ENCODE measurements at regions not wholly inside any gene's neighbourhood (a gene's known extent, or its start where the extent isn't known, plus 50 kb on each side); places are given as distances from the start of the nearest gene placed in this dataset.
A peak's percentile ranks its signal among the peaks of the same experiment; 100 is the strongest.

DNA sequence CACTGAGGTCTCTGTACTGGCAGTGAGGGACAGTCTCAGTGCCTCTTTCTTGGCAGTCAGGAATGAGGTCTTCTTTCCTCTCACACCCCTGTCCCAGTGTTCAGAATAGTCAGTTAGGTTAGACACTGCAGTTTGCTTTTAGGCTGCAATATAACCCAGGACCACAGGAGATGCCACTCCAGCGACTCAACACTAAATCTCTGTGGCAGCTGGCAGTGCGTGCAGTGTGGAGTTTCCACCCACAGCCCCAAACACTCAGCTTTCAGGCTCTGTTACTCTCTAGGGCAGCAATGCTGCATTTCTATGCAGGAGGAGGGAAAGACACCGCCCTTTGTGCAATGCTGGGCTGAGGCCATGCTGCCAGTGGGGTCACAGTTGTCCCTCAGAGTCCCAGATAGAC is 150.2 kb upstream of the SUCLG2 start:
- in situ Hi-C loops (cut with HindIII; ENCODE audit: low pct_ligation_motif_present, low pct_unique_long_range_greater_than_20kb, low sequenced_read_pairs) = no loop called here
- DNase-seq = no peak

DNA sequence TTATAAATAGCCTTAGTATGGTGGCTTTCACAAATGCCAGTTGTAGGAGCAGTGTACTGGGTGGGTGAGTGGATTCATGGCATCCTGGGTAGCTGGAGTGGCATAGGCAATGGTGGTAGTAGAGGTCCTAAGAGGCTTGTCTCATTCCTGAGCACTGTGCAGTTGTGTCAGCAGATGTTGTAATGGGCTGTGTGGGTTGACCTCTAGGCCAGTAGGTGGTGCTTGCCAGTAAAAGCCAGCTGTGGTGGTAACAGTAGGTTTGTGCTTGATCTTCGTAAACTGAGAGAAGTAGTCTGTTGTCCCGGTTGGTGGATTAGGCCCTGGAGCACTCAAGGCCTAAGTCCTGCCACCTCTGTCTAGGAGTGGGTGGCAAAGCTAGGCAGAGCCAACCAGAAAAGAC is 149.7 kb upstream of the SUCLG2 start:
- DNase-seq = no peak
- in situ Hi-C loops (cut with HindIII; ENCODE audit: low pct_ligation_motif_present, low pct_unique_long_range_greater_than_20kb, low sequenced_read_pairs) = no loop called here

DNA sequence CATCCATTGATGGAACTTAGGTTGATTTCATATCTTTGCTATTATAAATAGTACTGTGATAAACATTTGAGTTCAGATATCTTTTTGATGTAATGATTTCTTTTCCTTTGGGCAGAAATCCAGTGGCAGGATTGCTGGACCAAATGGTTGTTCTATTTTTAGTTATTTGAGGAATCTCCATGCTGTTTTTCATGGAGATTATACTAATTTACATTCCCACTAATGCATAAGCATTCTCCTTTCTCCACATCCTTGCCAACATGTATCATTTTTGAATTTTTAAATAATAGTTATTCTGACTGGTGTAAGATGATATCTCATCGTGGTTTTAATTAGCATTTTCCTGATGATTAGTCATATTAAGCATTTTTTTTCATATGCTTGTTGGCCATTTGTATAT is 144.0 kb upstream of the SUCLG2 start:
- in situ Hi-C loops (cut with HindIII; ENCODE audit: low pct_ligation_motif_present, low pct_unique_long_range_greater_than_20kb, low sequenced_read_pairs) = no loop called here
- no peak for DNase-seq

DNA sequence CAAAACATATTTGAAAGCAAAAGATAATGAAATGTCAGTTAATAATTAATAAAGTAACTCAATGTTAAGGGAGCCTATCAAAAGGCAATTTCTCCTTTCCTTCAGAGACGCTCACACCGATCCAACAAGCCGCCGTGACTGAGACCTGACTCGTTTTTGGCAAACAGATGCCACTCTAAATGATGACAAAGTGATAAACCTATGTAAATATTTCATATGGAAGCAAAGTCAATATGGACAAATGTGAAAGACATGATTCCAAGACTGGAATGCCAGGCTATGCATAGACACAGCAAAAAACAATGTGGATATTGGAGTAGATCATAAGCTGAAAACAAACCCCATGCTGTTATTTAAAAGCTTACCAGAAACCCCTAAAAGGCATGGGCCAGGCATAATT is 137.2 kb upstream of the SUCLG2 start:
- DNase-seq = no peak
- in situ Hi-C loops (cut with HindIII; ENCODE audit: low pct_ligation_motif_present, low pct_unique_long_range_greater_than_20kb, low sequenced_read_pairs) = no loop called here

DNA sequence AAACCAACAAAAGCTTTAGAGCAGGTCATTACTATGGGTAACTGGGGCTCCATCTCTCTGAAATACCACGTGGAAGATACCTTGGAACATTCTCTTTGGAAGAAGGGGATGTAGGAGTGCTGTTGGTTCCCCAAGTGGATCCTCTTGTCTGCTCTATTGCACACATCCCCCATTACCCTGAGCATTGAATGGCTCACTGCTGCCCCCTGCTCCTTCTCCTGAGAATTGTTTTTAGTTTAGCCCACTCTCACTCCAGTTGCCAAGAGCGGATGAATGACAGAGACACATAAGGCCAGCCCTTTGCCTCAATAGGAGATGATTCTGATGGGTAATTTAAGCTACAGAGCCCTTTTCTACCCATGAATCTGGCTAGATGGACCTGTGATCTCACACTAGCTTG is 135.6 kb upstream of the SUCLG2 start:
- DNase-seq = peak; percentile 49
- in situ Hi-C loops (cut with HindIII; ENCODE audit: low pct_ligation_motif_present, low pct_unique_long_range_greater_than_20kb, low sequenced_read_pairs) = no loop called here

DNA sequence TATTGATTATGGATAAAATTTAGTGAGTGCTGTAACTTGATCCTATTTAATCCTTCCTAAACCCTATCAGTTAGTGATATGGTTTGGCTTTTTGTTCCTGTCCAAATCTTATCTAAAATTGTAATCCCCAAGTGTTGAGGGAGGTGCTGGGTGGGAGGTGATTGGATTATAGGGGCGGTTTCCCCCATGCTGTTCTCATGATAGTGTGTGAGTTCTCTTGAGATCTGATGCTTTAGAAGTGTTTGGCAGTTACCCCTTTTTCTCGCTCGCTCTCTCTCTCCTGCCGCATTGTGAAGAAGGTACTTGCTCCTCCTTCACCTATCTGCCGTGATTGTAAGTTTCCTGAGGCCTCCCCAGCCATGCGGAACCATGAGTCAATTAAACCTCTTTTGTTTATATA is 134.0 kb upstream of the SUCLG2 start:
- no peak for DNase-seq
- in situ Hi-C loops (cut with HindIII; ENCODE audit: low pct_ligation_motif_present, low pct_unique_long_range_greater_than_20kb, low sequenced_read_pairs) = no loop called here

GRCh38 chr3:67783281-67784250 is 129.2 kb upstream of the SUCLG2 start:
- DNase-seq = no peak

GRCh38 chr3:67781871-67782270 is 127.5 kb upstream of the SUCLG2 start:
- in situ Hi-C loops (cut with HindIII; ENCODE audit: low pct_ligation_motif_present, low pct_unique_long_range_greater_than_20kb, low sequenced_read_pairs) = no loop called here
- no peak for DNase-seq

More at GRCh38 chr3:67783281-67784250, 129.2 kb upstream of the SUCLG2 start:
- in situ Hi-C loops (cut with HindIII; ENCODE audit: low pct_ligation_motif_present, low pct_unique_long_range_greater_than_20kb, low sequenced_read_pairs) = no loop called here

DNA sequence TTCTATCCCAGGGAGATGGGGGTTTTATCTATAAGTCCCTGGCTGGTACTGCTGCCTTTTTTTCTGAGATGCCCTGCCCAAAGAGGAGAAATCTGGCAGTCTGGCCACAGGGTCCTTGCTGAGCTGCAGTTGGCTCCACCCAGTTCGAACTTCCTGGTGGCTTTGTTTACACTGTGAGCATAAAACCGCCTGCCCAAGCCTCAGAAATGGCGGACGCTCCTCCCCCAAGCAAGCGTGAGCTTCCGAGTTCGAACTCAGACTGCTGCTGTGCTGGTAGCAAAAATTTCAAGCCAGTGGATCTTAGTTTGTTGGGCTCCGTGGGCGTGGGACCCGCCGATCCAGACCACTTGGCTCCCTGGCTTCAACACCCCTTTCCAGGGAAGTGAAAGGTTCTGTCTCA is 126.8 kb upstream of the SUCLG2 start:
- in situ Hi-C loops (cut with HindIII; ENCODE audit: low pct_ligation_motif_present, low pct_unique_long_range_greater_than_20kb, low sequenced_read_pairs) = no loop called here

GRCh38 chr3:67774676-67775075 is 120.3 kb upstream of the SUCLG2 start:
- in situ Hi-C loops (cut with HindIII; ENCODE audit: low pct_ligation_motif_present, low pct_unique_long_range_greater_than_20kb, low sequenced_read_pairs) = no loop called here

More for the DNA sequence above, 126.8 kb upstream of the SUCLG2 start:
- no peak for DNase-seq

DNA sequence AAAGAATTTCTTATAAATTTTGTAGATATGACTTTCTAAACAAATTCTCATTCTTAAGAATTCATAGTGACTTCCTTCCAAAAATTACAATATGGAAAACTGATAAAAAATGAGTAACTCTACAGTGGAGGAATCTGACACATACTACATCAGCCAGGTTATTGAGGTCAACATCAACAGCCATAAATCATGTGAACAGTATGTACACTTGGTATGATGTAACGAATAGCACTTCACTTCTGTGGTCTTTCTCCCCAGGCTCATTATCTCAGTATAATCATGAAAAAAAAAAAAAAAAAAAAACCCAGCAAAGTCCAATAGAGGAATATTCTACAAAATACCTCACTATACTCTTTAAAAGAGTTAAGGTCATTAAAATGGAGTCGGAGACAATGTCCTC is 111.2 kb upstream of the SUCLG2 start:
- in situ Hi-C loops (cut with HindIII; ENCODE audit: low pct_ligation_motif_present, low pct_unique_long_range_greater_than_20kb, low sequenced_read_pairs) = no loop called here

More at GRCh38 chr3:67774676-67775075, 120.3 kb upstream of the SUCLG2 start:
- DNase-seq = no peak

GRCh38 chr3:67745296-67745695 is 90.9 kb upstream of the SUCLG2 start:
- DNase-seq = no peak
- in situ Hi-C loops (cut with HindIII; ENCODE audit: low pct_ligation_motif_present, low pct_unique_long_range_greater_than_20kb, low sequenced_read_pairs) = no loop called here

More for the DNA sequence above, 111.2 kb upstream of the SUCLG2 start:
- DNase-seq = no peak

GRCh38 chr3:67744699-67745098 is 90.3 kb upstream of the SUCLG2 start:
- in situ Hi-C loops (cut with HindIII; ENCODE audit: low pct_ligation_motif_present, low pct_unique_long_range_greater_than_20kb, low sequenced_read_pairs) = no loop called here
- no peak for DNase-seq

DNA sequence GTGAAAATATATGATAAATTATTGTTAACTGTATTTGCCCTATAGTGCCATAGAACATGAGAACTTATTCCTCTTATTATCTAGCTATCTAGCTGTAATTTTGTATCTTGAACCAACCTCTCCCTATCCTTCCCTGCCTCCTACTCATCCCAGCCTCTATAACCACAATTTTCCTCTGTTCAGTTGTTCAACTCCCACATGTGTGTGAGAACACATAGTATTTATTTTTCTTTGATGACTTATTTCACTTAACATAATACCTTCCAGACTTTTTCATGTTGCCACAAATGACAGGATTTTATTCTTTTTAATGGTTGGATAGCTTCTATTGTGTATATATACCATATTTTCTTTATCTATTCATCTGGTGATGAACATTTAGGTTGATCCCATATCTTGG is 85.4 kb upstream of the SUCLG2 start:
- in situ Hi-C loops (cut with HindIII; ENCODE audit: low pct_ligation_motif_present, low pct_unique_long_range_greater_than_20kb, low sequenced_read_pairs) = no loop called here
- no peak for DNase-seq

DNA sequence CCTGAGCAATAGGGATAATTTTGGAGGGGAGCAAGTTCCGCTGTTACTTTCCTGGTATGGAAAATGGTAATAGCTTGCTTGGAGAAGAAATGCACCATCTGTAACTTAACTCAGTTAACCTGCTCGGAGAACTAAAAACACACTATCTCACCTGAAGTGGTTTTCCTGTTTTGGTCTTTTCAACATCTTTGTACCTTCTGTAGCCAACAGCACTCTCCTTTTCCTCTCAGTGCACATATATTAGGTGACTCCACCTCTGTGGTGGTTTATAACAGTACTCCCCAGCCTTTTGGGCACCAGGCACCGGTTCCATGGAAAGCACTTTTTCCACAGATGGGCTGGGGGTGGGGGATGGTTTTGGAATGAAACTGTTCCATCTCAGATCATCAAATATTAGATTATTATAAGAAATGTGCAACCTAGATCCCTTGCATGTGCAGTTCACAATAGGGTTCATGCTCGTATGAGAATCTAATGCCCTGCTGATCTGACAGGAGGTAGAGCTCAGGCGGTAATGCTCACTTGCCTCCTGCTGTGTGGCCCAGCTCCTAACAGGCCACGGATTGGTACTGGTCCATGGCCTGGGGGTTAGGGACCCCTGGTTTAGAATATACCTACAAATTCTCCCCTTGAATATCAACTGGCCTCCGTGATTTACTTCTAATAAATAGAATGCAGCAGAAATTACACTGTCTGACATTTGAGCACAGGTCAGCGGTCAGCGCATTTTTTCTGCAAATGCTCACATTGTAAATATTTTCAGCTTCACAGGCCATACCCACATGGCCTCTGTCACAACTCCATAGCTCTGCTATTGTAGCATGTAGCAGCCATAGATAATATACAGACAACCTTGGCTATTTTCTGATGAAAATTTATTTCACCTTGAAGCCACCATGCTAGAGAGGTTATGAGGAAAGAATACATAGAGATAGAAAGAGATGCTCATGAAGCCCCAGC is 83.8 kb upstream of the SUCLG2 start:
- in situ Hi-C loops (cut with HindIII; ENCODE audit: low pct_ligation_motif_present, low pct_unique_long_range_greater_than_20kb, low sequenced_read_pairs) = no loop called here
- DNase-seq = no peak

DNA sequence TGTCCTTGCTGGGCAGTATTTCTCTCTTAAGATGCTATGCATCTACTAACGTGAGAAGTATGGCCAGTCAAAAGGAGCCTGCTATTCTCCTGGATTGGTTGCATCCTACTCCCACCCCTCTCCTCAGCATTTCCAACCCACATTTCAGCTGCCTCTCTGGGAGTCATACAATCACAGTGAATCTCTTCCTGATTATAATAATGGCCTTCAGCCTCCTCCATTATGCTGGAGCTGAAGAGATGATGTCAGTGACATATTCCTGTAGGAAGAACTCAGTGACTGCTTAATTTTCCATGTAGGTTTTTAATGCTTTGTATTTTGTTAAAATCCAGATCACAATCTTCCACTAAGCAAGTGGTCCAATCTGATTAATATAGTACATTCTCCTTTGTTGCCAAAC is 82.7 kb upstream of the SUCLG2 start:
- no peak for DNase-seq
- in situ Hi-C loops (cut with HindIII; ENCODE audit: low pct_ligation_motif_present, low pct_unique_long_range_greater_than_20kb, low sequenced_read_pairs) = no loop called here

- in situ Hi-C loops (cut with HindIII; ENCODE audit: low pct_ligation_motif_present, low pct_unique_long_range_greater_than_20kb, low sequenced_read_pairs) = no loop called here
- no peak for DNase-seq
Observed at GRCh38 chr3:67733269-67733950, 79.0 kb upstream of the SUCLG2 start.

- in situ Hi-C loops (cut with HindIII; ENCODE audit: low pct_ligation_motif_present, low pct_unique_long_range_greater_than_20kb, low sequenced_read_pairs) = no loop called here
- DNase-seq = no peak
Observed at GRCh38 chr3:67724434-67724833, 70.0 kb upstream of the SUCLG2 start.

DNA sequence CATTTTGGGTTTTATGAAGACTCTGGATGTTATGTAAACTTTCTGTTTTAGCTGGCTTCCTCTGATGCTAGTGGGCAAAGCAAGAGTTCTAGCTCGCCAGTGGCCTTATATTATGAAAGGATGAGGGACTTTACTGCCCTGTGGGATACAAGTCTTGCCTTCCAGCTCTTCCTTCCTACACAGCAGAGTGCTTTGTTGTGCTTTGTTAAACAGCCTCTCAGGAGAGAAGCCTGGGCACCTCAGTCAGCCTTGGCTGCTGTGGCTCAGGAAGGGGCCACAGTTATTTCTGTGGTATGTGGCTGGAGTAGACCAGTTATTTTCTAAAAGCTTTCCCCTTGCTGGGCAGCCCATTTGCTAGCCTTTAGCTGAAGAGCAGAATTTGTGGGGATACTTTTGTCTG is 69.5 kb upstream of the SUCLG2 start:
- no peak for DNase-seq
- in situ Hi-C loops (cut with HindIII; ENCODE audit: low pct_ligation_motif_present, low pct_unique_long_range_greater_than_20kb, low sequenced_read_pairs) = no loop called here

Data from ACHN (cell line).